Peyer's patch (tissue), 4 donors: ENCODE measurements at regions not wholly inside any gene's neighbourhood (a gene's known extent, or its start where the extent isn't known, plus 50 kb on each side); places are given as distances from the start of the nearest gene placed in this dataset.

Experiments
- DNase-seq, 3 donors: peaks; one replicate each; pipeline ENCODE4 v3.0.0-alpha.2; 2017 to 2019
- H3K27ac ChIP-seq, 4 donors: fragments of 200-600 bp; sonication (generic); one replicate each; pipeline ENCODE4 v1.5.1; 2016 to 2019
- H3K27me3 ChIP-seq, 2 donors: fragments of 200-600 bp; sonication (generic); one replicate each; pipeline ENCODE4 v1.5.1; 2019
- H3K36me3 ChIP-seq, 3 donors: fragments of 200-600 bp; sonication (generic); one replicate each; pipeline ENCODE4 v1.5.1; 2016 to 2019
- H3K4me1 ChIP-seq, 4 donors: fragments of 200-600 bp; sonication (generic); one replicate each; pipeline ENCODE4 v1.5.1; 2016 to 2019
- H3K4me3 ChIP-seq, 4 donors: fragments of 200-600 bp; sonication (generic); 1 replicate in 3 of 4; 2 replicates in 1 of 4; pipeline ENCODE4 v1.5.1; 2016 to 2019; ENCODE audit warnings: mild to moderate bottlenecking in 1 of 4
- H3K9me3 ChIP-seq, 4 donors: fragments of 200-600 bp; sonication (generic); one replicate each; pipeline ENCODE4 v1.5.1; 2016 to 2019; ENCODE audit warnings: mild to moderate bottlenecking in 1 of 4
- POLR2A ChIP-seq, 2 donors: fragments of 450-650 bp; IDR thresholded peaks; one replicate each; pipeline ENCODE4 v1.5.1; 2017; ENCODE audit warnings: antibody characterized with exemption in 2 of 2, mild to moderate bottlenecking in 2 of 2, moderate library complexity in 2 of 2
- TF ChIP-seq, protein P1 (sequence below), 6 experiments: fragments of 450-650 bp in 4 of 6; fragments of 200-600 bp in 2 of 6; sonication (generic) in 1 of 6; IDR thresholded peaks; one replicate each; pipeline ENCODE4 v1.5.1; 2017 to 2019; ENCODE audit warnings: antibody characterized with exemption in 6 of 6, mild to moderate bottlenecking in 3 of 6, moderate library complexity in 1 of 6

DNA sequence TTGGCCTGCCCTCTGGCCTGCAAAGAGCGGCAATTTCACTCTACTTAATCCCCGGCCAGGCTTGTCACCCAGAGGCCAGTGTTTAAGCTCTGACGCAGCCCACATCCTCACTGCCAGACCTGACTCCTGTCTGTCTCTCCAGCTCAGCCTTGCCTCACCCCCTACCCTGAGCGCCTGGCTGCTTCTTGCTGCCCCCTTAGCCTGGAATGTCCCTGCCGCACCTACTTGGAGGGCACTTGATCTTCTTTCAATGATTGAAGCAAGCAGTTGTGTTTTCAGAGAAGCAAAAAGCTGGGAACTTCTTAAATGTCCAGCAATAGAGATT is 87.4 kb upstream of the ZBTB40 start:
- TF ChIP-seq POLR2A (IDR thresholded peaks at IDR 0.05): no peak
- TF ChIP-seq, protein P1, sequence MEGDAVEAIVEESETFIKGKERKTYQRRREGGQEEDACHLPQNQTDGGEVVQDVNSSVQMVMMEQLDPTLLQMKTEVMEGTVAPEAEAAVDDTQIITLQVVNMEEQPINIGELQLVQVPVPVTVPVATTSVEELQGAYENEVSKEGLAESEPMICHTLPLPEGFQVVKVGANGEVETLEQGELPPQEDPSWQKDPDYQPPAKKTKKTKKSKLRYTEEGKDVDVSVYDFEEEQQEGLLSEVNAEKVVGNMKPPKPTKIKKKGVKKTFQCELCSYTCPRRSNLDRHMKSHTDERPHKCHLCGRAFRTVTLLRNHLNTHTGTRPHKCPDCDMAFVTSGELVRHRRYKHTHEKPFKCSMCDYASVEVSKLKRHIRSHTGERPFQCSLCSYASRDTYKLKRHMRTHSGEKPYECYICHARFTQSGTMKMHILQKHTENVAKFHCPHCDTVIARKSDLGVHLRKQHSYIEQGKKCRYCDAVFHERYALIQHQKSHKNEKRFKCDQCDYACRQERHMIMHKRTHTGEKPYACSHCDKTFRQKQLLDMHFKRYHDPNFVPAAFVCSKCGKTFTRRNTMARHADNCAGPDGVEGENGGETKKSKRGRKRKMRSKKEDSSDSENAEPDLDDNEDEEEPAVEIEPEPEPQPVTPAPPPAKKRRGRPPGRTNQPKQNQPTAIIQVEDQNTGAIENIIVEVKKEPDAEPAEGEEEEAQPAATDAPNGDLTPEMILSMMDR (IDR thresholded peaks at IDR 0.05): no peak
- no peak overlapping the region for H3K4me3 ChIP-seq
- H3K9me3 ChIP-seq: no peaks in the 10 kb centered on the region
- H3K4me1 ChIP-seq: no peaks in the 10 kb centered on the region
- no peak for DNase-seq
- H3K27ac ChIP-seq: no peak overlapping the region
- no peaks in the 10 kb centered on the region for H3K27me3 ChIP-seq
- H3K36me3 ChIP-seq: no peaks in the 10 kb centered on the region

DNA sequence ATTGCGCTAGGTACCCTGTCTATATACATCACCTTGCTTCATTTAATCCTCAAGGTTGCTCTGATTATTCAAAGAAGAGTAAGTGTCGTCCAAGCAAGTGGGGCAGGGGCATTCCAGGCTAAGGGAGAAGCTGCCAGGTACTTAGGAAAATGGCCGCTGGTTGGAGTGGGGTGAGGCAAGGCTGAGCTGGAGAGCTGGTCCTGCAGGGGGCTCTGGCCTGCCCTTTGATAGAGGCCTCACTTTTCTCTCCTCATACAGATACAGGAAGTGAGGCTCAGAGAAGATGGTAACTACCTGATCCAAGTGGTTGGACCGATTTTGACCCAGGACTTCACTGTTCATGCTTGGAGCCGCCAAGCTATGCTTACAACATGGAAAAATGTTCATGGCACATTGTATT is 86.9 kb upstream of the ZBTB40 start:
- Histone ChIP-seq H3K9me3 (no peaks in the 10 kb centered on the region), H3K27ac (no peak overlapping the region), H3K36me3 (no peaks in the 10 kb centered on the region), H3K4me1 (no peaks in the 10 kb centered on the region), H3K27me3 (no peaks in the 10 kb centered on the region), H3K4me3 (no peak overlapping the region)
- no peak for TF ChIP-seq POLR2A (IDR thresholded peaks at IDR 0.05)
- TF ChIP-seq, protein P1 (IDR thresholded peaks at IDR 0.05): no peak
- DNase-seq: no peak

DNA sequence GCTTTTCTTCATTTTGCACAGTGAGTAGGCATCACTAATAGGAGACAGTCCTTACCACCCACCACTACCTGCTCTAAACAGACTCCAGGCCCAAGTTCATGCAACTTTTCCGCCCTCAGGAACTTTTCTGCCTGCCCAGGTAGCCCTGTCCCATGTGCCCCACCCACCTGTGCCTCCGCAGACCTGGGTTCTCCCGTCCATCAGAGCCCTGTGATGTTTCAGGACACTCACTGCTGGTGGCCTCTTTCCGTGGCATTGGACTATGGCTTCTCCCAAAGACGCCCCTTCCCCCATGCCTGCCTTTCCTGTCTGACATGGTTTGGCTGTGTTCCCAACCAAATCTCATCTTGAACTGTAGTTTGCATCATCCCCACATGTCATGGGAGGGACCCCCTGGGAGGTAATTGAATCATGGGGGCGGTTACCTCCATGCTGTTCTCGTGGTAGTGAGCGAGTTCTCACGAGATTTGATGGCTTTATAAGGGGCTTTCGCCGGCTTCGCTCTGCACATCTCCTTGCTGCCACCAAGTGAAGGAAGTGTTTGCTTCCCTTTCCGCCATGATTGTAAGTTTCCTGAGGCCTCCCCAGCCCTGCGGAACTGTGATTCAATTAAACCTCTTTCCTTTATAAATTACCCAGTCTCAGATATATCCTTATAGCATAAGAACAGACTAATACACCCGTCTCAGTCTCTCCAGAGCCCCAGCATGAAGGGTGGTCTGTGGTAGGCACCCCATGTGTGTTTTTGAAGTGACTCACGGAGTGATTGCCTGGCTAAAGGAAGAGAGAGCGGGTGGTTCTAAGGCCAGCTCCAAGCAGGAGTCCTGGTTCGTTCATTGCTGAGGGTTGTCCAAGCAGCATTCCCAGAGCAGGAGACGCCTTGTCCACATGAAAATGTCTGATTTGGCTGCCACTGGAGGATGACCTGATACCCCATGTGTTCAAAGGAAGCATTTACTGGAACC is 86.0 kb upstream of the ZBTB40 start:
- Histone ChIP-seq H3K4me3 (no peak overlapping the region), H3K27ac (no peak overlapping the region), H3K4me1 (no peaks in the 10 kb centered on the region), H3K36me3 (no peaks in the 10 kb centered on the region), H3K9me3 (no peaks in the 10 kb centered on the region), H3K27me3 (no peaks in the 10 kb centered on the region)
- DNase-seq: no peak
- TF ChIP-seq, protein P1 (IDR thresholded peaks at IDR 0.05): no peak
- no peak for TF ChIP-seq POLR2A (IDR thresholded peaks at IDR 0.05)

DNA sequence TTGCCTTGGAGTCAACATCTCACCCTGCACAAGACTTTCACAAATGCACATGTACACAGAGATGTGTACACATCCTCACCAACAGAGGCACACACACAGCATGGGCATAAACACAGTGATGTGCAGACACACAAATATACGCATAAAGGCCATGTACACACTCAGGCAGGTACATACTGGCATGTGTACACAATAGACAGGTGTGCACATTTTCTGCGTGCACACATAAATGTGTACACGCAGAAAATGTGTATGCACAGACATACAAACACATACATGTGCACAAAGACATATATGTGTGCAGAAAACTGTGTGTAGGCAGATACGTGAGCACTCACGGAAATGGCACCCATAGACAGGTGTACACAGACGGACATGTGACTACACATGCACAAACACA is 85.3 kb upstream of the ZBTB40 start:
- H3K4me3 ChIP-seq: no peak overlapping the region
- no peaks in the 10 kb centered on the region for H3K9me3 ChIP-seq
- H3K27me3 ChIP-seq: no peaks in the 10 kb centered on the region
- no peak for DNase-seq
- no peaks in the 10 kb centered on the region for H3K4me1 ChIP-seq
- no peaks in the 10 kb centered on the region for H3K36me3 ChIP-seq
- H3K27ac ChIP-seq: no peak overlapping the region
- TF ChIP-seq POLR2A (IDR thresholded peaks at IDR 0.05): no peak
- TF ChIP-seq, protein P1 (IDR thresholded peaks at IDR 0.05): no peak

DNA sequence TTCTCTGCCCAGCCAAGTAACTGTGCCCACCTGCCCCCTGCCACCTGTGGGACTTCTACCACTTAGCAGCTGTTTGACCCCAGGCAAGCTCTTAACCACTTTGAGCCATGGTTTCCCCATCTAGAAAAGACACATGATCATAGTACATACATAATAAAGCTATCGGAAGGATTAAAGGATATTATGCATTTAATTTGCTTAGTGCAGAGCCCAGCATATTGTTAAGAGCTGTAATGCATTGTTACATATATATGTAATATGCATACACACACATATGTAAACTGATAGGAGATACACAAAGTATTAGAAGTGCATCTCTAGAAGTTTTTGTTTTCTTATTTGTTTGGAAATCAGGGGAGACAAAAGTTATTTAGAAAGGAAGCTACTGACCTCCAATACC is 83.5 kb upstream of the ZBTB40 start:
- Histone ChIP-seq H3K36me3 (no peaks in the 10 kb centered on the region), H3K27ac (no peak overlapping the region), H3K9me3 (no peaks in the 10 kb centered on the region), H3K4me3 (no peak overlapping the region), H3K4me1 (no peaks in the 10 kb centered on the region), H3K27me3 (no peaks in the 10 kb centered on the region)
- TF ChIP-seq, protein P1 (IDR thresholded peaks at IDR 0.05): no peak
- TF ChIP-seq POLR2A (IDR thresholded peaks at IDR 0.05): no peak
- DNase-seq: no peak
